GM19372 (cell line): ENCODE measurements at regions not wholly inside any gene's neighbourhood (a gene's known extent, or its start where the extent isn't known, plus 50 kb on each side); places are given as distances from the start of the nearest gene placed in this dataset.
"Not testable (repeated sequence)": the region's sequence is repeated elsewhere in the genome, so short reads cannot be mapped to it uniquely, and the experiment has no call there.

Experiments
- ATAC-seq: cut with Tn5 transposase; IDR thresholded peaks from one replicate; pipeline ENCODE4 v1.9.1; 2021; ENCODE audit warnings: mild to moderate bottlenecking, low read depth, moderate library complexity; ENCODE audit not compliant: unreplicated experiment

DNA sequence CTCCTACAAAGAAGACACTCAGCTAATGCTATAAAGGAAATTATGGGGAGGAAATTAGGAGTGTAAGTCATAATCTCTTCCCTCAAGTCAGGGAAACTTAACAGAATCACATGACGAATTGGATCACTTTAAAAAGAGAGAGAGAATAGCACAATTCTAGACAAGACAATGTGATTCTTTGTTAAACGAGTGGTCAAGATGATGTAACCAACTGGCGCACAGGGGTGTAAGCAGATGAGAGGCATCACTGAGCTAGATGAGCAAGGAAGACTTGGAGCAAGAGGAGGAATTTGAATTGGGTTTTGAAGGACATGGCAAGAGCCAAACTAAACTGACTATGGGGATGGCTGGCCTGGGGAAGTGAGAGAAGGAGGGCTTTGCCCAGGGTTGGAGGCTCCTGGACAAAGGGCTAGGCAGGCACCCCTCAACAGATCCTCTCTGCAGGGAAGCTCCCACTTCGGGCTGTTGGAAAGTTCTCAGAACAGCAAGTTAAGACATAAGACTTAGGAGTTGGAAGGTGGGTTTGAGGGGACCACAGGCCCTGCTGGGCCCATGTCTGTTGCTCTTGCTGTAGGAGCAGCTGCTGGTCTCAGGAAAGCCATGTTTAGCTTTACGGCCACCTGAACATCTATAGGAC is 123.9 kb upstream of the GRIK3 start:
- no peak for ATAC-seq

DNA sequence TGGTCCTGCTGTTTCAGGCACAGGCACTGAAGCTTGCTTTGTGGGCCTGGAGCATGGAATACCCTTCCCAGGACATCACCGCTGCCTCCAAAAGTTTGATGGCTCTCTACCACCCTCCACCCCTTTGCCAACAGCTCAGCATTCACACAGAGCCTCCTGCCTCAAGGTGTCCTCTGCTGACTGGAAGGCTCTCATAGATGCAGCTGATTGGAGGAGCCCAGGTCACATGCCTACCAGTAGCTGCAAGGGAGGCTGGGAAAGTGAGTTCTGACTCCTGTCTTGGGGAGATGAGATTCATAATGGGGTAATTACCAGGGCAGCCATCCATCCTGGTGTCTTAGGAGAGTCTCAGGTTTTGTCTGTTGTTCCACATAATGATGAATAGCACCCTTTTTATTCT is 124.8 kb upstream of the GRIK3 start:
- ATAC-seq = no peak

DNA sequence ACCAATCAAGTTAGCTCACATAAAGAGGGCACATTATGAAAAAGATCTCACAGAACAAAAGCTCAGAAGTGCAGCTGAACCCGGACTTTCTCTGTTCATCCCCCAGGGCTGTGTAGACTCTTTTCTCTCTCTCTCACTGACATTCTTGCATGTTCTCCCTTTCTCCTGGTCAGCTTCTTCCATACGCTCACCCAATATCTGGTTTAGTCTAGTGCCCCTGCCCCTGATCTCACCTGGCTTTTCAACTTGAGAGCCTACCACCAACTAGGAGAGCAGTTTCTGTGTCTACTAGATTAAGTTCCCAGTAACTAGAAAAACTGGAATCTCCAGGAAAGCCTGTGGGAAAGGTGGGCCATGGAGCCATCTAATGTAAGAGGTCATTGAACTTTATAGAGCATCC is 126.9 kb upstream of the GRIK3 start:
- no peak for ATAC-seq

DNA sequence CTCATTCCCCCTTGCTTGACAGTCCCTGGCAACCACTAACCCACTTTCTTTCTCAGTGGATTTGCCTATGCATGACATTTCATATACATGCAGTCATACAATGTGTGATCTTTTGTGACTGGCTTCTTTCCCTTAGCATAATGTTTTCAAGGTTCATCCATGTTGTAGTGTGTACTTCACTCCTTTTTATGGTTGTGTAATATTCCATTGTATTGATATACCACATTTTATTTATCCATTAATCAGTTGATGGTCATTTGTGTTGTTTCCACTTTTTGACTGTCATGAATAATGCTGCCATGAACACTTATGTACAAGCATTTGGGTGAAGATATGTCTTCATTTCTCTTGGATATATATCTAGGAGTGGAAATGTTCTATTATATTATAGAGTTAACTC is 127.7 kb upstream of the GRIK3 start:
- ATAC-seq = no peak

DNA sequence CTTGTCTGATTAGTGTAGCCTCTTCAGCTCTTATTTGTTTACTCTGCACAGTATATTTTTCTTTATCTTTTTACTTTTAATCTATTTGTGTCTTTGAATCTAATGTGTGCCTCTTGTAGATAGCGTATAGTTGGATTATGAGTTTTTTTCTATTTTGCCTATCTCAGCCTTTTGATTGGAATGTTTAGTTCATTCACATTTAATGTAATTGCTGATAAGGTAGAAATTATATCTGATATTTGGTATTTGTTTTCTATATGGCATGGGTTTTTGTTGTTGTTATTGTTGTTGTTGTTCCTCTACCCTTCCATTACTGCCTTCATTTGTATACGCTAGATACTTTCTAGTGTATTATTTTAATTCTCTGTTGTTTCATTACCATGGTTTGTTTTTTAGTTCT is 131.7 kb upstream of the GRIK3 start:
- ATAC-seq = no peak

DNA sequence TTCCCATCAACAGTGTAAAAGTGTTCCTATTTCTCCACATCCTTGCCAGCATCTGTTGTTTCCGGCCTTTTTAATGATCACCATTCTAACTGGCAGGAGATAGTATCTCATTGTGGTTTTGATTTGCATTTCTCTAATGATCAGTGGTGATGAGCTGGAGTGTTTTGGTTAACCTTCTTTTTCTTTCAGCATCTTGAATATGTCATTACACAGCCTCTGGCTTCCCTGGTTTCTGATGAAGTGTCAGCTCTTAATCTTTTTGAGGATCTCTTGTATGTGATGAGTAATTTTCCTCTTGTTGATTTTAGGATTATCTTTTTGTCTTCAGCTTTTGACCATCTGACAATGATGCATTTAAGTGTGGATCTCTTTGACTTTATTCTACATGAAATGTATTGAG is 133.2 kb upstream of the GRIK3 start:
- no peak for ATAC-seq

DNA sequence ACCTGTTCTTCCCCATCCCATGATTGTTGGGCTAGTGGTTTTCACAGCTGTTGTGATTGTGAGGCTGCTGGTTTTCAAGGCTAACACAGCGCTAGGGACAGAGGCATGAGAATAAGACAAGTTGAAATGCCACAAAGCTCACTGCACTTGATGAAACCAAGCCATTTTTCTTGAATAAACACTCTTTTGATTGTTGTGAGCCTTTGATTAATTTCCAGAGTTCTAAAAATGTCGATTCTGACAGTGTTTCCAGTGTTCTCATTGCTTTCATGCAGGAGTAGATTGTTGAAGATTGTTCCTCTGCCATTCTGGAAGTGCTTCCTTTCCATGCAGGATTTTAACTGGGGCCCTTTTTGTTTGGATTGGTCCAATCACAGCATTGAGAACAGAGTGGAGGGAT is 134.9 kb upstream of the GRIK3 start:
- no peak for ATAC-seq

DNA sequence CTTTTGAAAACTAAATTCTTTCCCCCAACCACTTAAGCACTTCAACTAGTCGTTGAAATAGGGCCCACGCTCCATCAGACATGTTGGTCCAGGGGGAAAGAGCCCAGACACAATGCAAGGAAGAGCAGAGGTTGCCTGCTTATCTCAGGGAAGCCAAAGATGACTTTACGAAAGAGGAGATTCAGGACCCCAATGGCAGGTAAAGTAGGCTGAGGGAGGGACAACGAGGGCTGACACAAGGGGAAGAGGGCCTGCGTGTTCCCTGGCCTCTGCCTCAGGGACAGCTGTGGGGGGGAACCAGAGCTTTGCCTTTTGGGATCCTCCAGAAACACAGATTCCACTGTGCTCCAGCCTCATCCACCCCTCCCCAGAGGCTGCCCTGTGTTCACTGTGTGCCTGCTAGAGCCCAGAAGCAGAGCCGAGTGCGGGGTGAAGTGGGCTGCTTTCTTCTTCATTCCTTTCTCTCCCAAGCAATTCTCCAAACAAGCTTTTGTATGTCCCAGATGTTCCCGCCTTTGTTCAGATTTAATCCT is 135.5 kb upstream of the GRIK3 start:
- ATAC-seq = no peak

DNA sequence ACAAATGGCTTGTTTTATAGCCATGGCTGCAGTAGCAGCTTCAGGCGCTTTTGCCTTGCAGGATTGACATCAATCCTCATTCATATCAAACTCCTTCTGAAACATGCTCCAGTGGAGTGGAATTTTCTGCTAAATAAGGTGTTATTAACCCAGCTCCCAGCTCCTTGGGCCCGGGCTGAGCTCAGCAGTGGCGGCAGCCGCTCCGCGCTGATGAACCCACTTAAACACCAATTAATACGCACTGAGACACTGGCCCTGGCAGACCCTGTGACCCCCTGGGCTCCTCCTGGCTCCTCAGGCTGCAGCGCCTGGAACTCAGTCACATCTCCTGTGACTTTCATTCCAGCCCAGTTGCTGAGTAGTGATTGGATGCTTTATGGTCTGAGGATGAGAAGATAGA is 137.4 kb upstream of the GRIK3 start:
- no peak for ATAC-seq

DNA sequence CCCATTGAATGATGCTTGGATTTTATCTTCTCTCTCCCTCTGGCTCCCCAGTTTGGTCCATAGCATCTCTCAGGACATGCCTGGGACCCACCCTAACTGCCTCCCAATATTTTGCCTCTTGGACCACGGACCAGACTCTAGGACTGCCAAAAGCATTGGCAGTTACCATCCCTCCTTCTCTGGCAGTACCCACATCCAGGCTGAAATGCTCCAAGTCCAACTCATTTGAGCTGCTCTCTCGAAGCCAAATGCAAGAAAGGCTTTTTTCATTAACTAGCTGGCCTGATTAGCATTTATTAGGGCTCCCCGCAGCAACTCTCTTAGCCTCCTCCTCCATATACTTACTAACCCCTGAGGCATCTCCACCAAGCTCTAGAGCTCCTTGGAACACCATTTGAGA is 140.0 kb upstream of the GRIK3 start:
- no peak for ATAC-seq

DNA sequence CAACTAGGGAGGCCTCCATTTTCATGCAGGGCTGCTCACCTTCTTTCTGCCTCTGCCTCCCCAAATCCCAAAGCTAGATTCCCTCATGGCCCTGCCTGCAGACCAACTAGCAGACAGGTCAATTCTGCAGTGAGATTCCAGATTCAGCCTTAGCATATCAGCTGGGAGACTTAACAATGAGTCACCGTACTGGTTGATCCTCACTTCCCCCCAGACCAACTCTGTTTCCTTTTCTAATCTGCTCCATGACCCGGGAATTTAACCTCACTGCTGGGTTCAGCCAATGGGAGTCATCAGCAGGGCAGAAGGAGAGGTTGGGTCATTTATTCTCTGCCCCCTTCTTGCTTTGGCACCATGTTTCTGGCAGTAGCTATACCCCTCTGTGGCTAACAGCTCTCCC is 140.6 kb upstream of the GRIK3 start:
- ATAC-seq = no peak

DNA sequence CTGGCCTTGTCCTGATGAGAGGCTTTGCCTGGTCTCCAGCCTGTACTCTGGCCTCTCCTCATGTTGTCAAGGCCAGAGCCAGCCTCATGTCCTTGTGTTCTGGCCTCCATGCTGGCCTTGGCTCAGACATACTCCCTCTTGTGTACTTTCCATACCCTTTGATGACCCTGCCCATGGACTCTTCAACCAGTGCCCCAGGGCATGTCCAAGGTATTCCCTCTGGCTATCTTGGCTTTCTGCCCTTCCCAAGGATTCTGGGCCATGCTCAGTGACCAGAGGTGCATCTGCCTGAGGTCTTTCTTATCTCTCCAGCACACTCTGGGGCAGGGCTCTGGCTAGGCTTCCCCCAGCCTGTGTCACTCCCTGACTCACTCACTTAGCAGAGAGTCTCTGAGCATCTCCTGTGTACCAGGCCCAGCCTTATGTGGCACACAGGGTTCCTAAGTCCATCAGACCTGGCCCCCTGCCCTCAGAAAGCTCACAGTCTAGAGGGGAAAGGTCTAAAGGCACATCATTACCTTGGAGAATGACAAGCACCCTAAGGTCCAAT is 141.4 kb upstream of the GRIK3 start:
- no peak for ATAC-seq

DNA sequence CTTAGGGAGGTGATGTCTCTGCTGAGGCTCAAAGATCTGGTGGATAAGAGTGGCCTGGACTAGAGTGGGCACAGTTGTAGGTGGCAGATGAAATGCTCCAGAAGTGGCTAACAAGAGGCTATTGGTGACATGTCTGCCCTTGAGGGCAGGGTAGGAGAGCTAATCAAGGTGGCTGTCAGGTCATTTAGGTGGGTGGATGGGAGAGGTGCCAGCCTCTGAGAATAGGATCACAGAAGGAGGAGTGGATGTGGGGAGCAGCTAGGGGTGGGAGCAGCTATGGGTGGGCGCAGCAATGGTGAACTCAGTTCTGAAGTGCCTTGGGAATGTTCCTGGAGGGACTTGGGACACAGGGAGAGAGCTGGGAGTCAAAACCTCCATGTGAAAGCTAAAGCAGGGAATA is 142.0 kb upstream of the GRIK3 start:
- no peak for ATAC-seq

DNA sequence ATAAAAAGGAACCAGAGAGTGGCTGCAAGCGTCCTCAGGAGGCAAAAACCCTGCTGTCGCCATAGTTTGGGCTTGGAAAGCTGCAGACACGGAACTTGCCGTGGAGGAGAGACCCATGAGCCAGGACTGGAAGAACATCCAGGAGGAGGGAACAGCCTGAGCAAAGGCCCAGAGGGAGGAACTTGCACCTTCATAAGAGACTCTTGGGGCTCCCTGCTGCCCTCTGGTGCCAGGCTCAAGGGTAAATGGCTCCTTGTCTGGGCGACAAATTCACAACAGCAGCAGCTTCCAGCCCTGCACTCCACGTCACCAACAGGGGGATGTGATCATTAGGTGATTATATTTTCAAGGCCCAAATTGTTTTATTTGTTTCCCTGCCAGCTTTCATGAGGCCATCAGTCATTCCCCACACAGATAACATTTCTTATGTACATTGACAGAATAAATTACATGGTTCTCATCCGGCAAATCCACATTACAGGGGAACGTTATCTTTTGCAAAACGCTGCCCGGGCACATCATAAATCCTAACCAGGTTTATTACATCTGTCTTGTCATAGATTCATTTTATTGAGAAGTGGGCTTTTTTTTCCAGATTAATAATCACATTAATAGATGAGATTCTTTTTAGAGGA is 143.0 kb upstream of the GRIK3 start:
- no peak for ATAC-seq

DNA sequence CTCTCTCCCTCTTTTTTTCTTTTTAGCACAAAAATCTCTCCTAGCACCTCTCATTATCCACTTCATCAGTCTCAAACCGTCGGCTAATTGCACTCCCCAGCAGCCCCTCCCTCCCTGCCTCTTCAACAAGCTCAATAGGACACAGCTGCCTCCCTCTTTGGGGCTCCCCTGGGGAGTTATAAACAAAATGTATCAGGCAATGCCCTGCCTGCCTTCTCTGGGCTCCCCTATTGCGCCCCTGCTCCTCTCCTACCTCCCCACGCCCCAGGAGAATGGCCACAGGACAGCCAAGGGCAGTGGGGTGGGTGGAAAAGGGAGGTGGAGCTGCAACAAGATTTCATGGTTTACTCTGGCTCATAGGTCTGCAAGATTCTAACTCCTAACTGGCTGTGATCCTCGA is 147.1 kb upstream of the GRIK3 start:
- no peak for ATAC-seq

DNA sequence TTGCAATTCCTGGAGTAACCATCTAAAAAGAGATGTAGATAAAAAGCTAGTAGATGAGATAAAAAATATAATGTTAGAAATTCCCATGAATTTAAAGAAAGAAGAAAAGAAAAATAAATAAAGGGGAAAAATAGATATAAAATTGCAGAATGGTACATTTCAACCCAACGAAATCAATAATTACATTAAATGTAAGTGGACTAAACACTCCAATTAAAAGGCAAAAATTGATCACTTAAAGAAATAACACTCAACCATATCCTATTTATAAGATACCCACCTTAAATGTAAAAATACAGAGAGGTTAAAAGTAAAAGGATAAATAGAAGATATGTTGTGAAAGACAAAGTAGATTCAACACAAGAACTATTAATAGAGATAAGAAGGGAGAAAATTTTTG is 150.5 kb upstream of the GRIK3 start:
- no peak for ATAC-seq

DNA sequence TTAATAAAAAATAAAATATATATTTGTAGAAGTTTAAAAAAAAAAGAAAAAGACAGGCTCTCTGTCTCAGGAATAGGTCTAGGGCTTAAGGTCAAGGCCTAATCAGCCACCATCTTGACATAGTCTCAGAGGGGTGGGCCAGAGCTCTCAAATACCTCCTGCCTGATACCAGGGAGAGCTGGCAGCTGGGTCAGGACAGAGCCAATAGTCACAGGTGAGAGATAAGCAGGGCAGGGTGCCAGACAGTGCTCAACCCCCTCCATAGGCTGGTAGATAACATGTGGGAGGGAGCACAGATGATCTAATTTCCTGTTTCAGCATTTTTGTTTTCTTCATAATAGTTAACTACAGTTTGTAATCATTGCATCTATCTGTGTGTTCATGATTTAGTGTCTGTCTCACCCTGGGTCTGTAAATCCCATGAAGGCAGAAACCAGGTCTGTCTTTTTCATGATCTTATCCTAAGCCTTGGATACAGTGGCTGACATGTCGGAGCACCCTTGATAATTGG is 152.0 kb upstream of the GRIK3 start:
- no peak for ATAC-seq

DNA sequence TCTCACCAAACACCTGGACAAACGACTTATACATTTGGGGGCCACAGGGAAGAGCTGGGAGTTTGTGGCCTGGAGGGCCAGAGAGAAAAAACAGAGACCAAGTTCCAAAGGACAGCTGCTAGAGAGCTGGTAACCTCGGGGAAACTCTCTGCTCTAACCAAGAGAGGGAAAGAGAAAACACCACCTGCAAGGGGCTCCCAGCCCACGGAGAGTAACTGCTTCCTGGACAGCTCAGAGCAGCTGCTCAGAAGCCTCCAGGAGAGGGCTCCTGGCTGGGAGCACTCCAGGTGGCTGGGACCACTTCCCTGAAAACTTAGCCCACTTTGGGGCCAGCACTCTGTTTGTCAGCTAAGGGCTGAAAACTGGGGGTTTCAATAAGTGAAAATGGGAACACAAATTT is 154.8 kb upstream of the GRIK3 start:
- no peak for ATAC-seq

DNA sequence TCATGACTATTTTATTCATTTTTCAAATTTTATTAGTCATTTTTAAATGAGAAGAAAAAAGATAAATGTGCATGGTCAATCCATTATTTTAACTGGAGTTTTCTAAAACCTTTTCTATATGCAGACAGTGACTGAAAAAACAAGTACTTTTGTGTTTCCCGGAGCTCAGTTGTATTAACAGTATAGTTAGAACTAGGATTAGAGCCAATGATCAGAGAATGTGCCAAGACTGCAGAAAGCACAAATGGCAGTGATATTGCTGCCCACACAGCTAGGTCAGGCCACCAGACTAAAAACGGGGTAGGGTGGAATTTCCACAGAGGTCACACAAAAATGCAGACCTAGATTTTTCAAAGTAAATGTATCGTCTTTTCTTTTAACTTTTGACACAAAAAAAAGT is 163.1 kb upstream of the GRIK3 start:
- ATAC-seq = no peak

DNA sequence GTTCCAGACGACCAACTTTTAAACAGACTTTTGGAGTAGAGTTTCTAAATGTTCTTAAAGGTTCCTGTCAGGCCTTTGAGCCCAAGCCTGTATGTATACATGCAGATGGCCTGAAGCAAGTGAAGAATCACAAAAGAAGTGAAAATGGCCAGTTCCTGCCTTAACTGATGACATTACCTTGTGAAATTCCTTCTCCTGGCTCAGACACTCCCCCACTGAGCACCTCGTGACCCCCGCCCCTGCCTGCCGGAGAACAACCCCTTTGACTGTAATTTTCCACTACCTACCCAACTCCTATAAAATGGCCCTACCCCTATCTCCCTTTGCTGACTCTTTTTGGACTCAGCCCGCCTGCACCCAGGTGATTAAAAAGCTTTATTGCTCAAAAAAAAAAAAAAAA is 180.0 kb upstream of the GRIK3 start:
- not testable (repeated sequence) for ATAC-seq

DNA sequence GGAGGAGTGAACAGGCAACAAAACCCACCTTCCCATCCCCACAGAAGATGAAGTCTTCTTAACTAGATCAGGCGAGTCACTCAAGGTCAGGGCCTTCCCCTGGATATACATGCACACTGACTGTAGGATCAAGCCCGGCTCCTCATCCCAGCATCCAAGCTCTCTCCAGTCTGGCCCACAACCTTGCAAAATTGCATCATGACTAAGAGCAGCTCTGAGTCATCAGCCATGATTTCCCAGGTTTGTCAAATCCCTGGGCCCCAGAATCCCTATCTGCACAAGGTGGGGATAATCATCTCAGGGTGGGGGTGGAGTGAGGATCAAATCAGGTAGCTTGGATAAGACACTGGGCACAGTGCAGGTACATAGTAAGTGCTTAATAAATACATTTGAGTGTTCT is 199.3 kb upstream of the GRIK3 start:
- ATAC-seq = no peak

DNA sequence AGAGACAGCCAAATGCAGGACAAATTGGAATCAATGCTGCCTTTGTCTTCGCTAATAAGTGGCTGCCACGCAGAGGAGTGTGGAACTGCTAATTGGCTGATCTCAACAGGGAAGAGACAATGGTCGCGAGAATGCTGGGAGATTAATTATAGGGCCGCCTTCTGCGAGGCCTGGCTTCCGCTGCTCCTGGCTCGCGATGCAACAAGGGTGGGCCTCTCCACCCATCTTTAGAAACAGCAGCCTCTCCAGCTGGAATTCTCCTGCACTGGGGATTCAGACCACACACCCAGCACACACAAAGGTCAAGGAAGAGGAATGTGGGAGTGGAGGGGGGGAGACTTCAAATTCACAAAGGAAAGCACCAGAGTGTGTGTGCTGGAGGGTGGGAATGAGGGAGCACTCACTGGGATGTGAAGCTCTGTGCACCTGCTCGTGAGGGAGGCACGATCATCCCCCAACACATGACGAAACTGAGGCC is 200.7 kb upstream of the GRIK3 start:
- ATAC-seq = no peak
